Left ventricle myocardium inferior (tissue), 1 donor: ENCODE measurements at regions not wholly inside any gene's neighbourhood (a gene's known extent, or its start where the extent isn't known, plus 50 kb on each side); places are given as distances from the start of the nearest gene placed in this dataset.

Experiments used
- DNase-seq: peaks from one replicate; pipeline ENCODE4 v3.0.0-alpha.2; 2020
- H3K27ac ChIP-seq: fragments of 200-600 bp; replicated peaks from 2 replicates; pipeline ENCODE4 v1.8.0; 2021
- H3K27me3 ChIP-seq: fragments of 200-600 bp; 2 replicates; pipeline ENCODE4 v1.8.0; 2021; ENCODE audit warnings: low read depth
- H3K36me3 ChIP-seq: fragments of 200-600 bp; 2 replicates; pipeline ENCODE4 v1.8.0; 2021
- H3K4me1 ChIP-seq: fragments of 200-600 bp; 2 replicates; pipeline ENCODE4 v1.8.0; 2021
- H3K4me3 ChIP-seq: fragments of 200-600 bp; 2 replicates; pipeline ENCODE4 v1.8.0; 2021; ENCODE audit warnings: mild to moderate bottlenecking, moderate library complexity
- H3K9me3 ChIP-seq: fragments of 200-600 bp; replicated peaks from 2 replicates; pipeline ENCODE4 v1.8.0; 2021
- CTCF ChIP-seq: fragments of 200-600 bp; IDR thresholded peaks from 2 replicates; pipeline ENCODE4 v1.8.0; 2021; ENCODE audit warnings: antibody characterized with exemption, mild to moderate bottlenecking, borderline replicate concordance
- intact Hi-C: fragments of 100-400 bp; cut with micrococcal nuclease; formaldehyde crosslinking; loops from one replicate; pipeline ENCODE4 v1.11.0; 2022
- donor health status: DM: no; HTN: yes; CAD: no; lungs with severe emphysema.

- no peaks in the 10 kb centered on the region for H3K36me3 ChIP-seq
- peaks cover 93% of the 10 kb centered on the region for H3K27me3 ChIP-seq
- DNase-seq, result no peak
- no peak overlapping the region for H3K27ac ChIP-seq
- intact Hi-C loops, result no loop called here
- no peaks in the 10 kb centered on the region for H3K9me3 ChIP-seq
- TF ChIP-seq CTCF, result no peak
- H3K4me1 ChIP-seq, result no peaks in the 10 kb centered on the region
- no peak overlapping the region for H3K4me3 ChIP-seq
Measured at GRCh38 chr10:128281861-128282260, 155.6 kb upstream of the MKI67 start.

- intact Hi-C loops, result no loop called here
- no peak overlapping the region for H3K27ac ChIP-seq
- DNase-seq, result no peak
- H3K9me3 ChIP-seq, result peaks cover 15% of the 10 kb centered on the region
- H3K27me3 ChIP-seq, result peaks cover 93% of the 10 kb centered on the region
- H3K36me3 ChIP-seq, result no peaks in the 10 kb centered on the region
- no peaks in the 10 kb centered on the region for H3K4me1 ChIP-seq
- peak overlapping the region; percentile 27 for H3K4me3 ChIP-seq
- no peak for TF ChIP-seq CTCF
Measured at GRCh38 chr10:128286141-128286761, 160.0 kb upstream of the MKI67 start.

GRCh38 chr10:128286762-128287500 is 160.7 kb upstream of the MKI67 start:
- peak overlapping the region; percentile 27 for H3K4me3 ChIP-seq
- DNase-seq, result no peak
- H3K4me1 ChIP-seq, result no peaks in the 10 kb centered on the region
- no peaks in the 10 kb centered on the region for H3K36me3 ChIP-seq
- TF ChIP-seq CTCF, result no peak
- H3K27me3 ChIP-seq, result peaks cover 92% of the 10 kb centered on the region
- peaks cover 22% of the 10 kb centered on the region for H3K9me3 ChIP-seq
- intact Hi-C loops, result no loop called here
- H3K27ac ChIP-seq, result no peak overlapping the region

DNA sequence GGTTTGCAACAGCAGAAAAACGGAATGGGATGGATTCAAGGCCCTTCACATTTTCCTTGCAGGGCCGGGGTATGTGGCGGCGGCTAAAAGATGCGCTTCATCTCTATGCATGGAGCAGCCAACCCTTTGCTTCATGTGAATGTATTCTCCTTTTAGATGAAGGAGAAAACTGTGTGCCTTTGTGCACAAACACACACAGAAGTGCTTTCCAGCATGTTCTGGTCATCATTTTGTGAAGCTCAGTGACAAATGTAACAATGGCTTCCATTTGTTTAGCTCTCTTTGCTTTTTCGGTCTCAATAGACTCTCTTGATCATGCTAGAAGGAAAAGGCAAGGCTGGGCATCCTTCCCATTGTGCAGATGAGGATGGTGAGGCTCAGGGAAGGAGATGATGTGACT is 161.7 kb upstream of the MKI67 start:
- H3K4me3 ChIP-seq, result no peak overlapping the region
- no peak for DNase-seq
- H3K9me3 ChIP-seq, result peaks cover 25% of the 10 kb centered on the region
- intact Hi-C loops, result no loop called here
- peaks cover 90% of the 10 kb centered on the region for H3K27me3 ChIP-seq
- no peaks in the 10 kb centered on the region for H3K4me1 ChIP-seq
- no peak overlapping the region for H3K27ac ChIP-seq
- no peak for TF ChIP-seq CTCF
- no peaks in the 10 kb centered on the region for H3K36me3 ChIP-seq

GRCh38 chr10:128289621-128290020 is 163.4 kb upstream of the MKI67 start:
- no peak for TF ChIP-seq CTCF
- no peak for DNase-seq
- no peaks in the 10 kb centered on the region for H3K4me1 ChIP-seq
- no peak overlapping the region for H3K27ac ChIP-seq
- H3K27me3 ChIP-seq, result peaks cover 88% of the 10 kb centered on the region
- no peak overlapping the region for H3K4me3 ChIP-seq
- intact Hi-C loops, result no loop called here
- H3K9me3 ChIP-seq, result peaks cover 25% of the 10 kb centered on the region
- no peaks in the 10 kb centered on the region for H3K36me3 ChIP-seq
